ENCODE measurements at regions not wholly inside any gene's neighbourhood (a gene's known extent, or its start where the extent isn't known, plus 50 kb on each side); places are given as distances from the start of the nearest gene placed in this dataset.

DNA sequence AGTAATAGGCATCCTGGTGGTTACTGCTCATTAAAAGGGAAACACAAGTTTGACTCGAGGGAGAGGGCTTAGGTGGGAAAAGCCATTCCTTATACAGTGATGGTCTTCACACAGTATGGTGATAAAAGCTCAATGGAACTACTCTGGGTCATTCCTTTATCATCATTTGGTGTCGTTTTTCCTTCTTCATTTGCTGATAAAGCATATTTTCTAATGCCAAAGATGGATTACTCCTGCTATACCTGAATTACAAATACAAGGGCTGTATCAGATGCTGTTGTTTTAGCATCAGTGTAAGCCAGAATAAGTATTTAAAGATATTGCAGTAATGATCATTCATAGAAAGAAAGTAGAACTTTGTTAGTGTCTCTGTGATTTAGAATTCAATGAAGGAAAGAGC, 563.7 kb downstream of the PLCL1 start:
- Histone ChIP-seq H3K79me2 (ENCODE audit: insufficient read depth) (no peaks in the 10 kb centered on the region), H3K9me3 (no peaks in the 10 kb centered on the region), H3K27ac (ENCODE audit: low read depth in 2 of 2, low read length in 1 of 2) (no peak overlapping the region), H2AFZ (ENCODE audit: low read depth) (no peak overlapping the region), H3K9me2 (no peaks in the 10 kb centered on the region), H3K9ac (no peak overlapping the region), H3K36me3 (replicated peaks in 1 of 2; ENCODE audit: control insufficient read depth in 1 of 2, insufficient read depth in 2 of 2, low read length in 1 of 2) (no peaks in the 10 kb centered on the region), H4K20me1 (ENCODE audit: insufficient read depth) (no peaks in the 10 kb centered on the region), H3K4me2 (no peak overlapping the region), H3K4me1 (ENCODE audit: control insufficient read depth in 1 of 2, insufficient read depth in 2 of 2, low read depth in 1 of 2, low read length in 1 of 2) (no peaks in the 10 kb centered on the region), H3K4me3 (ENCODE audit: low read depth in 2 of 2, low read length in 1 of 2) (no peak overlapping the region), H3K27me3 (ENCODE audit: insufficient read depth) (no peaks in the 10 kb centered on the region), H3F3A (replicated peaks; ENCODE audit: insufficient read depth) (no peaks in the 10 kb centered on the region)
- DNase-seq, result no peak
- TF ChIP-seq JUND (IDR thresholded peaks at IDR 0.05), result no peak
- TF ChIP-seq SIN3A (IDR thresholded peaks at IDR 0.05; ENCODE audit: borderline replicate concordance, low read depth, low read length), result no peak
- no peak for TF ChIP-seq FOSL2 (IDR thresholded peaks at IDR 0.05; ENCODE audit: borderline replicate concordance, low read depth)
- TF ChIP-seq CHD2 (IDR thresholded peaks at IDR 0.05; ENCODE audit: low read length, partially characterized antibody), result no peak
- TF ChIP-seq MXI1 (IDR thresholded peaks at IDR 0.05; ENCODE audit: low read depth, low read length), result no peak
- no peak for TF ChIP-seq EP300 (IDR thresholded peaks at IDR 0.05; ENCODE audit: borderline replicate concordance in 1 of 2, low read depth in 1 of 2, low read length in 1 of 2)
- POLR2A ChIA-PET, result no interaction called here
- CTCF ChIA-PET, result no interaction called here
- 0% methylated on average over 2 of the region's 2 CpGs for WGBS (ENCODE audit: low lambda C conversion rate)

DNA sequence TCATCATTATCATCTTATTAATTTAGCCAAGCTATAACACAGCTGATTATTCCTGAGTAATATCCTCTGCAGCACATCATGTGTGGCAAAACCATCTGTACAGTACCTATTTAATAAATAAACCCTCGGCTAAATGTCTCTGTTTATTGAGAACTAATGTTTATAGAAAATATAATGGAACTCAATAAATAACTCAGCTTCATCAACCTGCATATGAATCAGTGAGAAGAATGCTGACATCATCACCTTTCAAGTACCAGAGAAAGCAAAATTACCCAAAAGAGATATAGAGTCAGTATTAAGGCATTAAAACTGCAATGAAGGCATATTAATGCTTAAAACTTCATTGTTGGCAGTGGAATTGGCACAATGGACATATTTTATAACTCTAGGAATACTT, 558.3 kb downstream of the PLCL1 start:
- Histone ChIP-seq H3K79me2 (ENCODE audit: insufficient read depth) (no peaks in the 10 kb centered on the region), H3K9me2 (no peaks in the 10 kb centered on the region), H3K9me3 (no peaks in the 10 kb centered on the region), H3K27ac (ENCODE audit: low read depth in 2 of 2, low read length in 1 of 2) (no peak overlapping the region), H3F3A (replicated peaks; ENCODE audit: insufficient read depth) (no peaks in the 10 kb centered on the region), H3K36me3 (replicated peaks in 1 of 2; ENCODE audit: control insufficient read depth in 1 of 2, insufficient read depth in 2 of 2, low read length in 1 of 2) (no peaks in the 10 kb centered on the region), H2AFZ (ENCODE audit: low read depth) (no peak overlapping the region), H3K4me2 (no peak overlapping the region), H3K27me3 (ENCODE audit: insufficient read depth) (no peaks in the 10 kb centered on the region), H3K9ac (no peak overlapping the region), H3K4me1 (ENCODE audit: control insufficient read depth in 1 of 2, insufficient read depth in 2 of 2, low read depth in 1 of 2, low read length in 1 of 2) (no peaks in the 10 kb centered on the region), H4K20me1 (ENCODE audit: insufficient read depth) (no peaks in the 10 kb centered on the region), H3K4me3 (ENCODE audit: low read depth in 2 of 2, low read length in 1 of 2) (no peak overlapping the region)
- POLR2A ChIA-PET, result no interaction called here
- CTCF ChIA-PET, result no interaction called here
- TF ChIP-seq TAF1 (IDR thresholded peaks at IDR 0.05; ENCODE audit: borderline replicate concordance, low read depth, low read length), result no peak
- no peak for TF ChIP-seq ELF1 (IDR thresholded peaks at IDR 0.05)
- TF ChIP-seq POLR2AphosphoS5 (IDR thresholded peaks at IDR 0.05; ENCODE audit: low read depth, low read length), result no peak
- TF ChIP-seq, protein P1, sequence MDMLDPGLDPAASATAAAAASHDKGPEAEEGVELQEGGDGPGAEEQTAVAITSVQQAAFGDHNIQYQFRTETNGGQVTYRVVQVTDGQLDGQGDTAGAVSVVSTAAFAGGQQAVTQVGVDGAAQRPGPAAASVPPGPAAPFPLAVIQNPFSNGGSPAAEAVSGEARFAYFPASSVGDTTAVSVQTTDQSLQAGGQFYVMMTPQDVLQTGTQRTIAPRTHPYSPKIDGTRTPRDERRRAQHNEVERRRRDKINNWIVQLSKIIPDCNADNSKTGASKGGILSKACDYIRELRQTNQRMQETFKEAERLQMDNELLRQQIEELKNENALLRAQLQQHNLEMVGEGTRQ (IDR thresholded peaks at IDR 0.05; ENCODE audit: borderline replicate concordance, low read depth, low read length), result no peak
- no peak for TF ChIP-seq MEF2A (IDR thresholded peaks at IDR 0.05; ENCODE audit: borderline replicate concordance, low read depth)
- TF ChIP-seq, protein P2, sequence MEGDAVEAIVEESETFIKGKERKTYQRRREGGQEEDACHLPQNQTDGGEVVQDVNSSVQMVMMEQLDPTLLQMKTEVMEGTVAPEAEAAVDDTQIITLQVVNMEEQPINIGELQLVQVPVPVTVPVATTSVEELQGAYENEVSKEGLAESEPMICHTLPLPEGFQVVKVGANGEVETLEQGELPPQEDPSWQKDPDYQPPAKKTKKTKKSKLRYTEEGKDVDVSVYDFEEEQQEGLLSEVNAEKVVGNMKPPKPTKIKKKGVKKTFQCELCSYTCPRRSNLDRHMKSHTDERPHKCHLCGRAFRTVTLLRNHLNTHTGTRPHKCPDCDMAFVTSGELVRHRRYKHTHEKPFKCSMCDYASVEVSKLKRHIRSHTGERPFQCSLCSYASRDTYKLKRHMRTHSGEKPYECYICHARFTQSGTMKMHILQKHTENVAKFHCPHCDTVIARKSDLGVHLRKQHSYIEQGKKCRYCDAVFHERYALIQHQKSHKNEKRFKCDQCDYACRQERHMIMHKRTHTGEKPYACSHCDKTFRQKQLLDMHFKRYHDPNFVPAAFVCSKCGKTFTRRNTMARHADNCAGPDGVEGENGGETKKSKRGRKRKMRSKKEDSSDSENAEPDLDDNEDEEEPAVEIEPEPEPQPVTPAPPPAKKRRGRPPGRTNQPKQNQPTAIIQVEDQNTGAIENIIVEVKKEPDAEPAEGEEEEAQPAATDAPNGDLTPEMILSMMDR (IDR thresholded peaks at IDR 0.05), result no peak
- TF ChIP-seq SIN3A (IDR thresholded peaks at IDR 0.05; ENCODE audit: borderline replicate concordance, low read depth, low read length), result no peak
- TF ChIP-seq EP300 (IDR thresholded peaks at IDR 0.05; ENCODE audit: borderline replicate concordance in 1 of 2, low read depth in 1 of 2, low read length in 1 of 2), result no peak
- no peak for TF ChIP-seq JUND (IDR thresholded peaks at IDR 0.05)
- no peak for TF ChIP-seq MXI1 (IDR thresholded peaks at IDR 0.05; ENCODE audit: low read depth, low read length)
- TF ChIP-seq NRF1 (IDR thresholded peaks at IDR 0.05; ENCODE audit: low read depth, low read length), result no peak
- TF ChIP-seq, protein P3, sequence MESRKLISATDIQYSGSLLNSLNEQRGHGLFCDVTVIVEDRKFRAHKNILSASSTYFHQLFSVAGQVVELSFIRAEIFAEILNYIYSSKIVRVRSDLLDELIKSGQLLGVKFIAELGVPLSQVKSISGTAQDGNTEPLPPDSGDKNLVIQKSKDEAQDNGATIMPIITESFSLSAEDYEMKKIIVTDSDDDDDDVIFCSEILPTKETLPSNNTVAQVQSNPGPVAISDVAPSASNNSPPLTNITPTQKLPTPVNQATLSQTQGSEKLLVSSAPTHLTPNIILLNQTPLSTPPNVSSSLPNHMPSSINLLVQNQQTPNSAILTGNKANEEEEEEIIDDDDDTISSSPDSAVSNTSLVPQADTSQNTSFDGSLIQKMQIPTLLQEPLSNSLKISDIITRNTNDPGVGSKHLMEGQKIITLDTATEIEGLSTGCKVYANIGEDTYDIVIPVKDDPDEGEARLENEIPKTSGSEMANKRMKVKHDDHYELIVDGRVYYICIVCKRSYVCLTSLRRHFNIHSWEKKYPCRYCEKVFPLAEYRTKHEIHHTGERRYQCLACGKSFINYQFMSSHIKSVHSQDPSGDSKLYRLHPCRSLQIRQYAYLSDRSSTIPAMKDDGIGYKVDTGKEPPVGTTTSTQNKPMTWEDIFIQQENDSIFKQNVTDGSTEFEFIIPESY (IDR thresholded peaks at IDR 0.05; ENCODE audit: borderline replicate concordance, low read depth), result no peak
- TF ChIP-seq, protein P4, sequence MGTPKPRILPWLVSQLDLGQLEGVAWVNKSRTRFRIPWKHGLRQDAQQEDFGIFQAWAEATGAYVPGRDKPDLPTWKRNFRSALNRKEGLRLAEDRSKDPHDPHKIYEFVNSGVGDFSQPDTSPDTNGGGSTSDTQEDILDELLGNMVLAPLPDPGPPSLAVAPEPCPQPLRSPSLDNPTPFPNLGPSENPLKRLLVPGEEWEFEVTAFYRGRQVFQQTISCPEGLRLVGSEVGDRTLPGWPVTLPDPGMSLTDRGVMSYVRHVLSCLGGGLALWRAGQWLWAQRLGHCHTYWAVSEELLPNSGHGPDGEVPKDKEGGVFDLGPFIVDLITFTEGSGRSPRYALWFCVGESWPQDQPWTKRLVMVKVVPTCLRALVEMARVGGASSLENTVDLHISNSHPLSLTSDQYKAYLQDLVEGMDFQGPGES (IDR thresholded peaks at IDR 0.05; ENCODE audit: low read depth, low read length), result no peak
- TF ChIP-seq RXRA (IDR thresholded peaks at IDR 0.05; ENCODE audit: borderline replicate concordance, low read depth), result no peak
- TF ChIP-seq EZH2phosphoT487 (IDR thresholded peaks at IDR 0.05; ENCODE audit: borderline replicate concordance, low read depth), result no peak
- TF ChIP-seq TEAD4 (IDR thresholded peaks at IDR 0.05; ENCODE audit: borderline replicate concordance, insufficient read depth), result no peak
- DNase-seq, result no peak
- WGBS (ENCODE audit: low lambda C conversion rate), result 0% methylated on average over 1 of the region's 1 CpG
